ENCODE measurements at regions not wholly inside any gene's neighbourhood (a gene's known extent, or its start where the extent isn't known, plus 50 kb on each side); places are given as distances from the start of the nearest gene placed in this dataset.

DNA sequence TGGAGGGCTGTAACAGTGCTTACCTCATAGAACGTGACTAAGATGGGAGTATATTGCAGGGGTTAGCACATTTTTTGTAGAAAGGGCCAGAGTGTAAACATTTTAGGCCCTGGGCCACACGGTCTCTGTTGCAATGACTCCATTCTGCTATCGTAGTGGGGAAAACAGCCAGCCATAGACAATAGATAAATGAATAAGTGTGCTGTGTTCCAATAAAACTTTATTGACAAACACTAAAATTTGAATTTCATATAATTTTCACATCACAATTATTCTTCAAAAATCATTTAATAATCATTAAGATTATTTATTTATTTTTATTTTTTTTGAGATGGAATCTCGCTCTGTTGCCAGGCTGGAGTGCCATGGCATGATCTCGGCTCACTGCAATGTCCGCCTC, 478.6 kb downstream of the SHQ1 start:
- Histone ChIP-seq H3K9me3 (replicated peaks) (no peaks in the 10 kb centered on the region), H3K36me3 (no peaks in the 10 kb centered on the region; the same call in 1 of the 2 replicates), H3K4me1 (replicated peaks) (no peaks in the 10 kb centered on the region), H3K27ac (no peak overlapping the region), H3K27me3 (replicated peaks) (no peaks in the 10 kb centered on the region), H3K4me3 (no peak overlapping the region)
- DNase-seq (ENCODE audit: low read depth in 1 of 2, low spot score in 2 of 2) = no peak

DNA sequence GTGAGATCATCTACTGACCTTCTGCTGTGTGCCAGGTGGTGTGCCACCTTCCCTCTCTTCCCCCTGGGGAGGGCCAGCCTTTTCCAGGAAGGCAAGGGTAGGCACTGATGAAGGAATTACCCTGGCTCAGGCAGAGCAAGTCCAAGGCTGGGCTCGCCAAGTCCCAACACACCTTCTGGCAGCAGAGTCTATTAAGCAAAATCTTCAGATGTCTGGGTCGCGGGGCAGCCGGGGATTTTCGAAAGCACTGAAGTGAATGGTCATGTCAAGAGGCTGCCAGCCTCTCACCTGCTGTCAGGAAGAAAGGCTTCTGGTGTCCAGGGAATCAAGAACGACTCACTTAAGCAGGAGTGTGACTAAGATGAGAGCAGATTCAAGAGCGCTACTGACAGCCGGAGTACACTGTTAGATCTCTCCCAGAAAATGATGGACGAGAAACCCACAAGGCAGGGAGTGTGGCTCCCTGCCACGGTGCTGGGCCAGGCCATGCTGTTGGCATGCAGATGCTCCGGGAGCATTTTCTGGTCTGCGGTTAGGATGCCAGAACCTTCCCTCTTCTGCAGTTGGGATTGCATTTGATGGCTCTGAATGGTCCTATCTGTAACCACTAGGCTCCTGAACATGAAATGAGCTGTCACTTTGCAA, 479.8 kb downstream of the SHQ1 start:
- H3K27ac ChIP-seq = no peak overlapping the region
- no peaks in the 10 kb centered on the region for H3K4me1 ChIP-seq (replicated peaks)
- no peaks in the 10 kb centered on the region for H3K9me3 ChIP-seq (replicated peaks)
- DNase-seq (ENCODE audit: low read depth in 1 of 2, low spot score in 2 of 2) = no peak
- no peak overlapping the region for H3K4me3 ChIP-seq
- H3K36me3 ChIP-seq = no peaks in the 10 kb centered on the region
- H3K27me3 ChIP-seq (replicated peaks) = no peaks in the 10 kb centered on the region

DNA sequence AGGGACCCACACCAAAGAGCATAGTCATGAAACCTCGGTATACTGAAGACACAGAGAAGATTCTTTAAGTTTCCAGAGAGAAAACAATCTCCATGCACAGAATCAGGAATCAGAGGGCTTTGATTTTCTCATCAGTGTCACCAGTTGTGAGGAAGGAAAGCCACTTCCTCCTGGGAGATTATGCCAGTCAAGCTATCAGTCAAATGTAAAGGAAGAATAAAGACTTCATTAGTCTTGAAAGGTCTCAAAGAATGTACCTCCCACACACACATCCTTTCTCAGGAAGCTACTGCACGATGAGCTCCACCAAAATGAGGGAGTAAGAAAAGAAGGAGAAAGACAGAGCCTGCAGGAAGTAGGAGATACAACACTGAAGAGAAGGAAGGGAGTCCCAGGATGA, 486.3 kb downstream of the SHQ1 start:
- no peaks in the 10 kb centered on the region for H3K9me3 ChIP-seq (replicated peaks)
- no peaks in the 10 kb centered on the region for H3K27me3 ChIP-seq (replicated peaks)
- no peak for DNase-seq (ENCODE audit: low read depth in 1 of 2, low spot score in 2 of 2)
- H3K4me1 ChIP-seq (replicated peaks) = no peaks in the 10 kb centered on the region
- no peak overlapping the region for H3K4me3 ChIP-seq
- H3K36me3 ChIP-seq = no peaks in the 10 kb centered on the region
- H3K27ac ChIP-seq = no peak overlapping the region

DNA sequence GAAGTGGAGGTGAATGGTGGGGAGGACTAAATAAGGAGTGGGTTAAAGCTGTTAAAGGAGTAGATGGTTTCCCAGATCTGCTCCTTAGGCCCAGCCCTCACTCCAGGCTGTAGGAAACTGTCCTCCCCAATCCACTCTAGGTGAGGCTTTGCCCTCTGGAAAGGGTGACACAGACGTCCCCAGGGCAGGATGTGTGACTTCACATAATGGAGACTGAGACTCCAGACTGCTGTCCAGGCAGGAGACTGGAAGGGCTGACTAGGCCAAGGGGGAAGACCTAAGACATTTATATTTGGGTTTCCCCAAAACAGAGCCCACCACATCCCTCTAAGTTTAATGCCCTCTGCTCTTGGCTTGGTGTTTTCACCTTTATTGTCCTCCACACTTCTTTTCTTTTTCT, 488.5 kb downstream of the SHQ1 start:
- H3K4me3 ChIP-seq = no peak overlapping the region
- H3K36me3 ChIP-seq = no peaks in the 10 kb centered on the region
- H3K27ac ChIP-seq = no peak overlapping the region
- no peaks in the 10 kb centered on the region for H3K4me1 ChIP-seq (replicated peaks)
- H3K27me3 ChIP-seq (replicated peaks) = no peaks in the 10 kb centered on the region
- no peaks in the 10 kb centered on the region for H3K9me3 ChIP-seq (replicated peaks)
- no peak for DNase-seq (ENCODE audit: low read depth in 1 of 2, low spot score in 2 of 2)

DNA sequence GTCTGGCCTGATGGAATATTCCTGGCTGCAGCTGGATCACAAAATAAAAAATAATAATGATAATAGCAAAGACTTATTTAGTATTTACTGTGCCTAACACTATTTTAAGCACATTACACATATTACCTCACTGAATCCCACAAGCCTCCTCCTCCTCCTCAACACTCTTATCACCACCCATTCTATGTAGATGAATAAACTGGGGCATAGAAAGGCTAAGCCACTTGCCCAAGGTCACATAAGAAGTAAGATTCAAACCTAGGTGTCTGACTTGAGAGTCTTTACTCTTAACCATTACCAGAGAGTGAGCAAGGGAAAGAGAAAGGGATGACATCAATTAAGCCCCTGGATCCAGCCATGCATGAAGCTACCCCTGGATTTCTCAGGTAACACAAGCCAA, 493.1 kb downstream of the SHQ1 start:
- no peaks in the 10 kb centered on the region for H3K4me1 ChIP-seq (replicated peaks)
- H3K4me3 ChIP-seq = no peak overlapping the region
- H3K36me3 ChIP-seq = no peaks in the 10 kb centered on the region
- H3K27me3 ChIP-seq (replicated peaks) = no peaks in the 10 kb centered on the region
- no peaks in the 10 kb centered on the region for H3K9me3 ChIP-seq (replicated peaks)
- H3K27ac ChIP-seq = no peak overlapping the region
- DNase-seq (ENCODE audit: low read depth in 1 of 2, low spot score in 2 of 2) = no peak

DNA sequence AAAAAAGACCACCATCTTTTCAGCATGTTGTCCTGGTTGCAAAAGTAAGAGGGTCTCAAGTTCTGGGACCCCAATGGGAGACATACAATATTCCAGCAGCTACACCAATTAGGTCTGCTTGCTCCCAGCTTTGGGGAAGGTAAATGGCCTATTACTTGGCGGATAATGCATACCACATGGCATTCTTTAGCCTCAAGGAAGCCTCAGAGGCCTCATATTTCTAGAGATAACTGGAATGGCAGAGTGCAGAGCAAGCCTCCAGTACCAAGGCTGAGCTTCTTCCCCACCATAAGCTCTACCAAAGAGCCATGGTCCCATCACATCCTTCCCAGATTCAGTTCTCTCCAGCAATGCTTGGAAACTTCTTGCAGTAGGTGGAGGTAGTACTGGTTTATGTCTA, 493.8 kb downstream of the SHQ1 start:
- no peak overlapping the region for H3K4me3 ChIP-seq
- no peaks in the 10 kb centered on the region for H3K4me1 ChIP-seq (replicated peaks)
- no peaks in the 10 kb centered on the region for H3K36me3 ChIP-seq
- no peak overlapping the region for H3K27ac ChIP-seq
- no peaks in the 10 kb centered on the region for H3K9me3 ChIP-seq (replicated peaks)
- no peaks in the 10 kb centered on the region for H3K27me3 ChIP-seq (replicated peaks)
- no peak for DNase-seq (ENCODE audit: low read depth in 1 of 2, low spot score in 2 of 2)

DNA sequence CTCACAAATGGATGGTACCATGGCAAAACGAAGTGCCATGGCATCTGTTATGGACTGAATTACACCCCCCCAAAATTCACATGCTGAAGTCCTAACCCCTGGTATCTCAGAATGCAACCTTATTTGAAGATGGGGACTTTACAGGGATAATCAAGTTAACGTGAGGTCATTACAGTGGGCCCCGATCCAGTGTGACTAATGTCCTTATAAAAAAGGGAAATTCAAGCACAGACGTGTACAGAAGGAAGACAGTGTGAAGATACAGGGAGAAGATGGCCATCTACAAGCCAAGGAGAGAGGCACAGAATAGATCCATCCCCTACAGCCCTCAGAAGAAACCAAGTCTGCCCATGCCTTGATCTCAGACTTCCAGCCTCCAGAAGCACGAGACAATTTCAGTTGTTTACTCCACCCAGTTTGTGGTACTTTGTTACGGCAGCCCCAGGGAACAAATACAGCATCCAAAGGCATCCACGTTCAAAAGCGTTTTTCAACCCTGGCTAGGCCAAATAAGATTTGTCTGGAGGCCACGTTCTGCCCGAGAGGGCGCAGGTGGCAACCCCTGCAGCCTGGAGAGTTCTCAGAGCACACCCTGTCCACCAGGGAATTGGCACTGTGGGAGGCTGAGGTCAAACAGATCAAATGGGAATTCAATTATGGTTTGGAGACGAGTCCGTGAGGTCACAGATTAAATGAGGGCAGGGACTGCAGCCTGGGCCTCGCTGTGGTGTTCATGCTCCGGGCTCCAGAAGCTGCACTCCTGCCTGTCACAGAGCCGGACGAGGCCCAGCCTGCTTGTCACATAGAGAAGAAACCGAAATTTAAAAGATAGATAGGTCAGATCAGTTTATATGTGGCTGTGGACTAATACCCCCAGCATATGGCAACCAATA, 494.8 kb downstream of the SHQ1 start:
- Histone ChIP-seq H3K27ac (no peak overlapping the region), H3K27me3 (replicated peaks) (no peaks in the 10 kb centered on the region), H3K9me3 (replicated peaks) (no peaks in the 10 kb centered on the region), H3K4me3 (no peak overlapping the region), H3K4me1 (replicated peaks) (peaks cover under 1% of the 10 kb centered on the region; the same call in 1 of the 2 replicates), H3K36me3 (no peaks in the 10 kb centered on the region)
- DNase-seq (ENCODE audit: low read depth in 1 of 2, low spot score in 2 of 2) = peak in 1 of 2 experiments; percentile 11

DNA sequence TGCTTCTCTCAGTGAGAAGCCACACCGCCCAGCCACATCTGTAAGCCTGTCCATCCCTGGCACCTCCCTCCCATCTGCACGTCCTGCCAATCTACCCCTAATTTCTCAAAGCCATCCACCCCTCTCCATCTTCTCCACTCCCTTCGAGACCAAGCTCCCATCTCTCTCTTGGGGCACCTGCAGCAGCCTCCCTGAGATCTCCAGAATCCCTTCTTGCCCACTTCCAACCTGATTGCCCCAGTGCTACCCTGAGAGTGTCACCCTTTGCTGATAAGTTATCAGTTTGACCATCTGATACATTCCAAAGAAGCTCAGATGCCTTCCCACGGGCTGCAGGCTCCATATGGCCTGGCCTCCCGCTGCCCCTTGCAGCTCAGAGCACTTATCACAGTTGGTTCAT, 496.1 kb downstream of the SHQ1 start:
- H3K36me3 ChIP-seq = no peaks in the 10 kb centered on the region

DNA sequence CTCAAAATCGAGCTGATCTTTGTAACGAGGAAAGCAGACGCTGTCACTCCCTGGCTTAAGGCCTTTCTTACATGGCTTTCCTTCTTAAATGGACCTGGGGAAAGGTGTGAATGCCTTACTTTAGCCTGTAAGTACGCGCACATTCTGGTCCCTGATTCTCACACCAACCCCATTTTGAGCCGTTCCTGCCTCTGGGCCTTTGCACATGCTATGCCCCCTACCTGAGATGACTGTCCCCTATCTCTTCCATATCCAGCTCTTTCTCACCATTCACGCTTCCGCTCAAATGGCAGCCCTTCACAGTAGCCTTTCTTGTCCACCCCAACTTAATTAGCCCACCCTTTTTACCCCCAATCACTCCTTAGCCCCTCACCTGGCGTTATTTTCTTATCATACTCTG, 496.7 kb downstream of the SHQ1 start:
- no peaks in the 10 kb centered on the region for H3K9me3 ChIP-seq (replicated peaks)
- H3K4me3 ChIP-seq = no peak overlapping the region
- H3K36me3 ChIP-seq = no peaks in the 10 kb centered on the region
- H3K4me1 ChIP-seq (replicated peaks) = peaks cover 20% of the 10 kb centered on the region
- no peak for DNase-seq (ENCODE audit: low read depth in 1 of 2, low spot score in 2 of 2)
- H3K27me3 ChIP-seq (replicated peaks) = no peaks in the 10 kb centered on the region
- no peak overlapping the region for H3K27ac ChIP-seq

More for the DNA sequence above, 496.1 kb downstream of the SHQ1 start:
- no peaks in the 10 kb centered on the region for H3K27me3 ChIP-seq (replicated peaks)
- H3K9me3 ChIP-seq (replicated peaks) = no peaks in the 10 kb centered on the region
- H3K27ac ChIP-seq = no peak overlapping the region
- no peak overlapping the region for H3K4me3 ChIP-seq
- no peak for DNase-seq (ENCODE audit: low read depth in 1 of 2, low spot score in 2 of 2)
- peaks cover 13% of the 10 kb centered on the region for H3K4me1 ChIP-seq (replicated peaks)

DNA sequence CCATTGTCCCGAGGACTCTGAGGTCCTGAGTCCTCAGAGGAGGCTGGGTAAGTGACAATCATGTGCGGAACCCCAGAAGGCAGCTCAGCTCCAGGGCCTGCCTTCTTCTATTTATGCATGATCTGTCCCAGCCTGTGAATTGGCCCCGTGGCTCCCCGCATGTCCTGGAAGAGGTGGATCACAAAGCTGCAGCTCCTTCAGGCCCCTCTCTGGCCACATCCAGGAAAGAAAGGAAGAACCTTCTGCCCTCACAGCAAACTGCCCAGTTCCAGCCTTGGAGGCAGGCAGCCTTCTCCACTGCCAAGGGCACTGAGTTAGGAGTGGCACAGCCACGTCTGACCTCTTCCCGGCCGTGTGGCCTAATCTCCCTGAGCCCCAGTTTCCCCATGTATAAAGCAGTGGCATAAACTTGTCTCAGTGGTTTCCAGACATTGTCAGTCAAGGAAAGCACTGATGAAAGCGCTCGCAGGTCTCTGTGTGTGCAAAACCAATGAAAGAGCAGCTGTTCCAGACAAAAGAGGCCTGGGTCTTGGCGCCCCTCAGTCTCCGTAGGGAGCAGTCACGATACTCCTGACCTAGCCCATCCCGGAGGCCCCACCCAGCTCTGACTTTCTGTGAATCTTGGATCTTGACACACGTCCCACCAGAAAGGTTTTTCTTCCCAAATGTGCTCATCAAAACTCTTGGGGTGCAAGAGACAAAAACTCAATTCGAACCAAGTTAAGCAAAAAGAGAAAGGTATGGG, 497.3 kb downstream of the SHQ1 start:
- no peak overlapping the region for H3K27ac ChIP-seq
- DNase-seq (ENCODE audit: low read depth in 1 of 2, low spot score in 2 of 2) = no peak
- H3K27me3 ChIP-seq (replicated peaks) = no peaks in the 10 kb centered on the region
- H3K36me3 ChIP-seq = no peaks in the 10 kb centered on the region
- H3K9me3 ChIP-seq (replicated peaks) = no peaks in the 10 kb centered on the region
- peaks cover 26% of the 10 kb centered on the region for H3K4me1 ChIP-seq (replicated peaks)
- H3K4me3 ChIP-seq = no peak overlapping the region

DNA sequence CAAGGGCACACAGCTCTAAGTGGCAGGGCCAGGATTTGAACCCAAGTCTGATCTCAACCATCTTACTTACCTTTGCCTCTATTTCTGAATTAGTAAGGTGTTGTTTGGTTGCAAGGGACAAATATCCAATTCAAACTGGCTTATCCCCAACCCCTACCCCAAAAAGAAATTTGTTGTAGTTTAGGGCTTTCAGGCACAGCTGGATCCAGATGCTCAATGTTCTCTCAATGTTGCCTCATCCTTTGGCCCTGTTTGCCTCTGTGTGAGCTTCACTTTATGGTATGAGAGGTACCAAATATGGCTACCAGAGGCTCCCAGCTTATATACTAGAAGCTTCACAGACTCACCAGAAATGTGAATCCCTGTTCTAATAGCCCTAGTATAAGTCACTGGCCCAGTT, 499.9 kb downstream of the SHQ1 start:
- H3K4me3 ChIP-seq = no peak overlapping the region
- H3K9me3 ChIP-seq (replicated peaks) = no peaks in the 10 kb centered on the region
- no peaks in the 10 kb centered on the region for H3K27me3 ChIP-seq (replicated peaks)
- peaks cover 36% of the 10 kb centered on the region for H3K4me1 ChIP-seq (replicated peaks)
- no peaks in the 10 kb centered on the region for H3K36me3 ChIP-seq
- no peak overlapping the region; the same call in 1 of the 2 replicates for H3K27ac ChIP-seq
- no peak for DNase-seq (ENCODE audit: low read depth in 1 of 2, low spot score in 2 of 2)

DNA sequence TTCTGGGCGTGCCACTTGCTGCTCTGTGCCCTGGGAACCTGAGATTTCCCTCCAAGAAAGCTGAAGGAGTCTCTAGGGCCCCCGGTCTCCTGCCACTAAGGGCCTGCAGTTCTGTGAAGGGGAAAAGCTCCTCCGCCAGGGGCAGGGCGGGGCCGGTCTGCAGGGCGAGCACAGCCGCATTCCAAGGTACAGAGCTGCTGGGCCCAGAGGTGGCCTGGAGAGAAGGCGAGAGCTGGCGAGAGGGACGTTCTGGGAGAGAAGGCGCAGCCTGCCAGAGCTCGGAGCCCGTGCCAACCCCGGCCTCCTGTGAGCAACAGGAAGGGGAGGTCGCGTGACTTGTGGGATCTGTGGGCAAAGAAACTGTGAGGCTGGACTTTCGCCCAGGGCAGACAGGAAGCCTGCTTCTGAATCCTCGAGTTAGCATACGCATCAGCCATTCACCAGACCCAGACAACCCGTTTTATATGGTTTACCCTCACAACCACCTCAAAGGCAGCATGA, 500.4 kb downstream of the SHQ1 start:
- Histone ChIP-seq H3K4me3 (no peak overlapping the region), H3K27me3 (replicated peaks) (no peaks in the 10 kb centered on the region), H3K36me3 (no peaks in the 10 kb centered on the region), H3K9me3 (replicated peaks) (no peaks in the 10 kb centered on the region), H3K27ac (no peak overlapping the region; the same call in 1 of the 2 replicates), H3K4me1 (replicated peaks) (peaks cover 36% of the 10 kb centered on the region)
- DNase-seq (ENCODE audit: low read depth in 1 of 2, low spot score in 2 of 2) = peak; percentile 70 to 82

DNA sequence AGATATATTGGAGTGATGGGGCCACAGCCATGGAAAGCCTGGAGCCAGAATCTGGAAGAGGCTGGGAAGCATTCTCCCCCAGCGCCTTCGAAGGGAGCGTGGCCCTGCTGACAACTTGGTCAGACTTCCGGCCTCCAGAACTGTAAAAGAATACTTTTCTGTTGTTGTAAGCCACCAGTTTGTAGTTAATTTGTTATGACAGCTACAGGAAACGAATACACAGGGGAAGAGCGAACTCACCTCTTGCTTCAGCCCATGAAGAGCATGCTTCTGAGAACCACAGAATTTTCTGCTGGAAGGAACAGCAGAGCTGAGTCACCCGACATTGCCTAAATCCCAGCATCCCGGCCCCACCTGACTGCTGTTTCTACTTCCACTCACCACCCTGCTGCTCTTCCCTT, 501.7 kb downstream of the SHQ1 start:
- H3K4me1 ChIP-seq (replicated peaks) = peaks cover 36% of the 10 kb centered on the region
- peak; percentile 69 to 72 for DNase-seq (ENCODE audit: low read depth in 1 of 2, low spot score in 2 of 2)
- H3K36me3 ChIP-seq = no peaks in the 10 kb centered on the region
- H3K27me3 ChIP-seq (replicated peaks) = no peaks in the 10 kb centered on the region
- H3K4me3 ChIP-seq = no peak overlapping the region
- peak overlapping the region; percentile 39 for H3K27ac ChIP-seq
- no peaks in the 10 kb centered on the region for H3K9me3 ChIP-seq (replicated peaks)

DNA sequence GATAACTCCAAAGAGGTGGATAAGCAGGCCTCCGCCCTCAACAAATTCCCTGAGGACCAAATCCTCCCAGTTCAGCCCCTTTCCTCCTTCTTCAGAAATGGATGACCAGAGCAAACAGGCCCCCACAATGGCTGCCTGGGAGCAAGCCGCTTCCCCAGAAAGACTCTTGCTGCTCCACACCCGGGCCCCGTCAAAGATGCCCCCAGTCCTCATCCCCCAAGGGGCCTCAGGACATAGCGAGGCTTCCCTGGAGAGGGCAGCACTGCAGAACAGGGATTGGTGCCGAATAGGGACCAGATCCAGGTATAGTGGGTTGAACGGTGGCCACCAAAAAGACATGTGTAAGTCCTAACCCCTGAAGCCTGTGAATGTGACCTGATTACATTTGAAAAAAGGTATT, 502.3 kb downstream of the SHQ1 start:
- Histone ChIP-seq H3K4me1 (replicated peaks) (peaks cover 36% of the 10 kb centered on the region), H3K27ac (peak overlapping the region; percentile 39), H3K36me3 (no peaks in the 10 kb centered on the region), H3K4me3 (no peak overlapping the region), H3K27me3 (replicated peaks) (no peaks in the 10 kb centered on the region), H3K9me3 (replicated peaks) (no peaks in the 10 kb centered on the region)
- DNase-seq (ENCODE audit: low read depth in 1 of 2, low spot score in 2 of 2) = no peak

All from SJSA1 (cell line).